NCI-H526 treated with DMSO at 0.1 percent for 48 hours (cell line): ENCODE measurements at regions not wholly inside any gene's neighbourhood (a gene's known extent, or its start where the extent isn't known, plus 50 kb on each side); places are given as distances from the start of the nearest gene placed in this dataset.

Source experiments
- DNase-seq: peaks from one replicate; lab custom pipeline; 2025; lab: John Stamatoyannopoulos, UW

DNA sequence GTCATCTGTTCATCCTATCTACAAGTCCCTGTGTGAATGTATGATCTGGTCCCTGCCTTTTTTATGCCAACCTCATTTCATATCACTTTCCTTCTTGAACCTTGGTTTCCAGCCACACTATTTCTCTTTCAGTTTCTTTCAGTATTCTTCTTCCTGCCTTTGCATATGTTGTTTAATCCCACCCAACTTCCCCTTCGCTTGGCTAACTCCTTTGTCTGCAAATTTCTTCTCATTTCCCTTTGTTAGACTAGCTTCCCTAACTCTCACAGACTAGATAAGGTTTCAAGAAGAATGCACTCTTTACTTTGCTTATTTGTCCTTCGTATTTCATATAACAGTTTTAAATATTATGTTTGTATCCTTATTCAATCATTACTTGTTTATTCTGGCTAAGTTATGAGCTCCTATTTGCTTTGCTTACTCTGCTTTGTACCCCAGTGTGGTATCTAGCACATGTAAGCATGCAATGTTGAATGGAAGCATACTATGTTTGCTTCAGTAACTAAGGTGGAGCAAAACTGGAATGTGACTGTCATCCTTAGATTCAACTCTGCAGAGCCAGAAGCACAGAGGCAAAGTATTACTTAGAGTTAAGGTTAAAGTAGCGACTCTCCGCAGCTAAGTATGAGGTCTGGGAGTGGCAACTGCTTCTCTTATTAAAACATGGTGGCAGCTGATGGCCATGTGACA lies 681.3 kb downstream of the CPS1 start:
- no peak for DNase-seq

DNA sequence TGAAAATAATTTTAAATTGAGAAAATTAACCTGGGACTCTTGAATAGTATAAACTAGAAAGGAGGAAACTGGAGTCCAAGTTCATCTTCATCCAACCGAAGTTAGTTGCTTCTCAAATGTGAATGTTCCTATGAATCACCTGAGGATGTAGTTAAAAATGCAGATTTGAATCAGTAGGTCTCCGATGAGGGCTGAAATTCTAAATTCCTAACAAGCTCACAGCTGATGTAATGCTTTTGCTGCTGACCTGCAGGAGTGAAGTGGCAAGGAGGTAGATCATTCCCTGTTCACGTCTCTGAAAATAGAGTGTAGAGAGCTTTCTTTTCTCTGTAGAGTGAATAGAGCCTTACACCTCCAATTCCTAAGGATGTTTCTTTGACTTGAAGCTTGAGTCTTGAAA lies 685.5 kb downstream of the CPS1 start:
- DNase-seq = no peak

DNA sequence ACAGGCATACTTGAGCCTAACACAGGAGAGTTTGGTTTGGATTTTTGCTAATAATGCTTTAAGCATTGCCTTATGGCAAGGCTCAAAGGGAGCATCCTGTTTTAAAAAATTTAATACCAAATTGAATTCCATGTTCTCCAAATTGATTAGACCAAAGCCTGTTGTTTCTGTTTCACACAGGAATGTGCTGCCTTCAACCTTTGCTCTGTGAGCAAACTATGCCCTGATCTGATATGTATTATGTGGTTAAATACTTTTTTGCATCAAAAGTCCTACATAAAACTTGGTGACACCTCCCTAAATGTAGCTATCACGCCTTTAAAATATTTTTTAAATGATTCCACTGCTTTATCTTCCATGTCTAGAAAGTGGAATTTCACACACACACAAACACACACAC lies 691.4 kb downstream of the CPS1 start:
- DNase-seq = no peak

DNA sequence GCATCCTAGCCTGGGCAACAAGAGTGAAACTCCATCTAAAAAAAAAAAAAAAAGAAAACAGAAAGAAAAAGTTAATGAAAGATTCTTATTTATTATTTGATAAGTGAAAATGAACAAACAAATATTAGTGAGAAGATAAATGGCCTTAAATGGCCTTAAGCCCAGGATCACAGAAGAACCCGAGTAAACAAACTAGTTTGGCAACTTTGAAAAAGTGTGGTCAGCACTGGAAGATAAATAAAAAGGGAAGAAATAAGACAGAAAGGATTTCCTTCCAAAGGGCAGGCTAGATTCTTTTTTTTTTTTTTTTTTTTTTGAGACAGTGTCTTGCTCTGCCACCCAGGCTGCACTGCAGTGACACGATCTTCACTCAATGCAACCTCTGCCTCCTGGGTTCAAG lies 692.4 kb downstream of the CPS1 start:
- DNase-seq = no peak

DNA sequence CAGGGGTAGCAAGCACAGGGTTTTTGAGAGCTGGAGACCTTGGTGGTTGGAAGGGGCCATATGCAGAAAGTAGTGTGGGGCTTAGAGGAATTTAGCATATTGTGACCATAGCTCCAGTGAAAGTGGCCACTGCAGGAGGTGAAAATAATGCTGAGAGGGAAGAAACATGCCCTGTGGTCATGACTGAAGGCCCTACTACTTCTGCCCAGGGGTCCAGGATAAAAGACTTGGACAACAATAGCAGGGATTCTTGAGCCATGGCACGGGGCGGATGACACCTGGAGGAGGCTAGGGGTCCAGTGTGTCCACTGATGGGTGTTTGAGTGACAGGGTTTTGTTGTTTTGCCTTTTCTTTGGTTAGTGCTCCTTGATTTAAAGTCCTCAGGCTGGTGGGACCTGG lies 694.6 kb downstream of the CPS1 start:
- no peak for DNase-seq

DNA sequence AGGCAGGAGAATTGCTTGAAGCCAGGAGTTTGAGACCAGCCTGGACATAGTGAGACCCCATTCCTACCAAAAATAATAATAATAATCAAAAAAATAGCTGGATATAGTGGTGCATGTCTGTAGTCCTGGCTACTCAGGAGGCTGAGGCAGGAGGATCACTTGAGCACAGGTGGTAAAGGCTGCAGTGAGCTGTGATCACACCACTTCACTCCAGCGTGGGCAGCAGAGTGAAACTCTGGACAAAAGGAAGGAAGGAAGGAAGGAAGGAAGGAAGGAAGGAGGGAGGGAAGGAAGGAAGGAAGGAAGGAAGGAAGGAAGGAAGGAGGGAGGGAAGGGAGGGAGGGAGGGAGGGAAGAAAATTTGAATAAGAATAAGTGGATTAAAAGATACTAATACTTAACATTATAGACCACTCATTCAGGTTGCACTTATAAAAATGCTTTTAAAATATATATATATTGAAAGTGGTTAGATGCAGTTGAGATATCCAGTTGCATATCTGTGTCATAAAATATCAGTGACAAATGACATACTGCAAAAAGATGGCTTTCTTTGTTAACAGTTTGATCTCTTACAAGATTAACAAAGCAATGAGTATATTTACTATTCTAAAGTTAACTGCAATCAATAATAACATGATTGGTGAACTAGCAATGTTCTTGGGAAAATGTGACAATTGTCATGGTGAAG lies 702.4 kb downstream of the CPS1 start:
- no peak for DNase-seq

DNA sequence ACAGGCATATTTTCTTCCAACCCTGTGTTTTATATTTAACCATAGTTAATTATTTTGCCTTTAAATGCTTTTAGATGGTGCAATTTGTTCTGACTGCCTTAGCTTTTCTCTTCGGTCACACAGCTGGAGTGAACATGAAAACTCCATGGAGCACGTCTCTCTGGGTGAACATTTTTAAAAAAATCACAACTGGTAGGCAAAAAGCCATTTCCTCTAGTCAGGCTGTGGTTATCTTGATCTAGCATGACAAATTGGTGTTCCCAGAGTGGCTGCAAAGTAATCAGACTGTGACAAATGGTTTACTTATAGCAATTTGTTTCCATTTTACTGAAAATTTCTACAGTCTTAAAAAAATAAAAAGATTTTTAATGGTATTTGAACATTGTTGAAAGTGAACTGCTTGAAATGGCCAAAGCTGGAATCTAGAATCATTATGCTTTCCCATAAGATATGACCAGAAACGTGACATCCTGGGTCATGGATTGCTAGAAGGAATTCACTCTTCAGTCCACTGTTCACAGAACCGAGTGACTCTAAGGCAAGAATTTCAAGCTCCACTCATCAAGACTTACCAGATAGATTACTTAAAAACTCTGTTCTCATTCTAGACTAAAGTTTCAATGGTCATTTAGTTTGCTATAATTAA lies 703.6 kb downstream of the CPS1 start:
- no peak for DNase-seq

DNA sequence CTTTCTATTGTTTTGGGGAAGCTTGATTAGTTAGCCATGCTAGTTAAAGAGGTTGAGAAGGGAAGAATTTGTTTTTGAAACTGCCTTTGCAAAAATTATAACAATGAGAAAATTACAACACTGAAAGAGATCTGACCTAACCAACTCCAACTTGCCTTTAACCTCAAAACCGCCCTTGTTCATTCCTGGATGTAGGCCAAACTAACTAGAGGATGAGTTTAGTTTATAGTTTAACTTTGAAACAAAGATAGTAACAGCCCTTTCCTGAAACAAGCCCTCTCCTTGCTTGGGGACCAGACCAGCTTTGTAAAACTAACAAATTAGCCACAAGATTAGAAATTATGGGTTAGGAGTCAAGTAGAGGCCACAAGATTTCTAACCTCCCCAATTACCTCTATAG lies 713.9 kb downstream of the CPS1 start:
- no peak for DNase-seq

DNA sequence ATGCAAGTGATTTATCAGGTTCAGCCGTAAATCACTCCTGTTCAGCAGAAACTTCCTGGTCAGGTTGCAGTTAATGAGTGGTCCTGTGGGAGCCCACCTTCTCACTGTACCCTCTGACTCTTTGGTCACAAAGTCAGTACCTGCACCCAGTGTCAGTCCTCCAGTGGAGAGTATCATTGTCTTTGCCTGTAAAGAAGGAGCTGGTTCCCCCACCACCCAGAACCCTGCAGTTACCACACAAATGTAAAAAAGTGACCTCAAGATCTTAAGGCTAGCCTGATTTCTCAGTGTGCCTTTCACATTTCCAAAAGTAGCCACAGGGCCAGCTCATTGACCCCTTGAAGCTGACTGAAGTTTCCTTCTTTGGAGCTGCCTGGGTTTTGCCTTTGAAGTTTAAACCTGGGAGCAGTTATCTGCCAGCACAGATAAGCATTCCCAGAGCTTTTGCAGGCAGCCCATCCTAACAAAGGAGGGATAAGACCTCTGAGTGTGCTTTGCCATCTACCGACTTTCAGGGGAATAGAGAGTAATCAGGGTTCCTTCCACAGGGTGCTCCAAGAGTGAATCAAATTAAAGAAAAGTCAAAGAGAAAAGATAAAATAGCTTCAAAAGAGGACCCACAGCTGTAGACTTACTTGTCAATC lies 725.2 kb downstream of the CPS1 start:
- DNase-seq = no peak

DNA sequence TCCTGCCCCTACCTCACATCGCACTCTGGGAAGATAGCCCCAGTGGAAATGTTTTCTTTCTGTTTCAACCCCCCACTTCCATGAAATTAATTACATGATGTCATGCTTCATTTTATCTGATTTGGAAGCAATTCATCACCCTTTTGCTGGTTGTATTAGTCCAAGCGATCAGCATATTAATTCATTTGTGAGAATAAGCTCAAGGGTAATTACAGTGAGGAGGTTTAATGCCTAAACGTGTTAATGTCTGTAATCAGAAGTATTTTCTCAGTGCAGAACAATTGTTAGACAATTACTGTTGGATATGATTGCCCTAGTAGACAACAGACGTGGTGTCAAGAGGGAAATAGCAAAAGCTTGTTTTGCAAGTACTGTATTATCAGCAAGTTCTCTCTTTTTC lies 746.3 kb downstream of the CPS1 start:
- no peak for DNase-seq

DNA sequence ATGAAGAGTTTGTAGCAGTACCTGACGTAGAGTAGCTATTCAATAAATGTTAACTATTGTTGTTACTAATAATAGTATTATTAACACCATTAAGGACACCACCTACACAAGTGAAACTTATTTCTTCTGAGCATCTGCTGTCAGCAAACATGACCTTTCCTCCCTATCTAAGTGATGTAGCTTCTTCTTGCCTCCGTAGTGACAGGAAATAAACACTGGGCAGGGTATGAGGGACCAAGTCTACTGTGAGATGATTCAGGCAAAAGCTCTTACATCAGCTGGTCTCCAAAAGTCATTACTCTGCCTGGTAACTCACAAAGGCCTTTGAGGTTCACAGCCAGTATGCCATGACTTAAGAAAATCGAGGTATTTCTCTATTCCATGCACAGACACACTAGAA lies 750.5 kb downstream of the CPS1 start:
- DNase-seq = no peak
